Pancreas (tissue), 10 donors: ENCODE measurements at regions not wholly inside any gene's neighbourhood (a gene's known extent, or its start where the extent isn't known, plus 50 kb on each side); places are given as distances from the start of the nearest gene placed in this dataset.

Source experiments
- ATAC-seq, 4 donors: fragments of 200-7000 bp; cut with Tn5 transposase; one replicate each; pipeline versions ENCODE4 v1.8.0 to v1.9.1; 2020; ENCODE audit warnings: mild to moderate bottlenecking in 4 of 4, moderate library complexity in 4 of 4
- DNase-seq, 6 donors: peaks; one replicate each; pipeline ENCODE4 v3.0.0-alpha.2; 2020
- FAIRE-seq: peaks from 2 replicates; lab custom pipeline; 2012; peaks lifted over from hg19 to GRCh38; lab: Jason Lieb, UNC
- H3K27ac ChIP-seq, 4 donors: fragments of 200-600 bp; sonication (generic); 1 replicate in 3 of 4; 2 replicates in 1 of 4; pipeline versions ENCODE4 v1.5.0 to v1.8.0; 2020
- H3K27me3 ChIP-seq, 4 donors: fragments of 200-600 bp; one replicate each; pipeline ENCODE4 v1.8.0; 2021
- H3K36me3 ChIP-seq, 3 donors: fragments of 200-600 bp; sonication (generic) in 1 of 3; one replicate each; pipeline versions ENCODE4 v1.5.0 to v1.8.0; 2020 to 2021
- H3K4me1 ChIP-seq, 3 donors: fragments of 200-600 bp; one replicate each; pipeline ENCODE4 v1.8.0; 2021
- H3K4me3 ChIP-seq, 4 donors: fragments of 200-600 bp; sonication (generic) in 2 of 4; one replicate each; pipeline versions ENCODE4 v1.5.0 to v1.8.0; 2020 to 2021
- H3K9me3 ChIP-seq, 4 donors: fragments of 200-600 bp; one replicate each; pipeline ENCODE4 v1.8.0; 2021
- CTCF ChIP-seq, 4 donors: fragments of 200-600 bp; sonication (generic) in 3 of 4; IDR thresholded peaks; one replicate each; pipeline versions ENCODE4 v1.5.0 to v1.8.0; 2021; ENCODE audit warnings: antibody characterized with exemption in 4 of 4
- WGBS, 2 donors: extraction: QIAGEN DNeasy Blood & Tissue Kit; methylation state at CpG; one replicate each; pipeline ENCODE4 v1.1.7; 2013; 5-methylcytosine and 5-hydroxymethylcytosine counted together
- intact Hi-C, 3 donors: fragments of 100-400 bp; cut with DNase I; formaldehyde crosslinking; loops; one replicate each; pipeline versions ENCODE4 v1.11.1 to v1.14.2; 2022
- donor health status: healthy with polysubstance abuse.
- donor health status: DM: no; HTN: no; CAD: no; lungs with moderate emphysema.
- donor health status: DM: no; HTN: no; CAD: no.
- donor health status: control.
- donor health status: control.
- donor health status: Bipolar disorder and iron deficiency.
- donor health status: DM: yes; HTN: yes; CAD: no.
- donor health status: DM: no; HTN: no; CAD: no.
- donor health status: DM: no; HTN: no; CAD: no.
- donor health status: DM: yes; HTN: yes; CAD: no.

- no peak for TF ChIP-seq CTCF (IDR thresholded peaks at IDR 0.05)
- Histone ChIP-seq H3K27ac (no peak overlapping the region), H3K36me3 (no peaks in the 10 kb centered on the region), H3K27me3 (no peaks in the 10 kb centered on the region), H3K9me3 (no peaks in the 10 kb centered on the region), H3K4me3 (no peak overlapping the region), H3K4me1 (no peaks in the 10 kb centered on the region)
- intact Hi-C loops: no loop called here
- no peak for ATAC-seq
- DNase-seq: no peak
- 33 to 49% methylated on average over 4 of the region's 4 CpGs for WGBS, 2 donors
- no peak for FAIRE-seq
Measured at GRCh38 chr3:104549099-104549714, 817.5 kb upstream of the ALCAM start.

DNA sequence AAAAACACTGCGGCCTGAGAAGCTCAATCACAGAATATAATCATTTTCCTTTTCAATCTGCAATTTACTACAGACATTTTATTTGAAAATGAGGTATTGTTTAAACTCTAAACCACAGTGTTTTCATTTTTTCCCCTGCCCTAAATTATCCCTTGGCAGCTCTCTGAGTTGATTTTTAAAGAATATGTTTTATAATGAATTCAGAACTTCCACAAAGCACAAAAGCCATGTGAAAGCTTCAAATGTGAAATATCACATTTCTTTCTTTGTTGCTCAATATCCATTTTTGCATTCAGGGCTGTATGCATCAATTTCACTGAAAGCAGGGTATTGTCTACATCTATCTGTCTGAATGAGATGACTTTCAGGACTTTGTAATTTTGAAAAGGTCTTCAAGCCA, 813.6 kb upstream of the ALCAM start:
- Histone ChIP-seq H3K4me3 (no peak overlapping the region), H3K9me3 (no peaks in the 10 kb centered on the region), H3K36me3 (no peaks in the 10 kb centered on the region), H3K27ac (no peak overlapping the region), H3K4me1 (no peaks in the 10 kb centered on the region), H3K27me3 (no peaks in the 10 kb centered on the region)
- 65 to 74% methylated on average over 1 of the region's 1 CpG for WGBS, 2 donors
- TF ChIP-seq CTCF (IDR thresholded peaks at IDR 0.05): no peak
- DNase-seq: no peak
- ATAC-seq: no peak
- no peak for FAIRE-seq
- intact Hi-C loops: no loop called here

DNA sequence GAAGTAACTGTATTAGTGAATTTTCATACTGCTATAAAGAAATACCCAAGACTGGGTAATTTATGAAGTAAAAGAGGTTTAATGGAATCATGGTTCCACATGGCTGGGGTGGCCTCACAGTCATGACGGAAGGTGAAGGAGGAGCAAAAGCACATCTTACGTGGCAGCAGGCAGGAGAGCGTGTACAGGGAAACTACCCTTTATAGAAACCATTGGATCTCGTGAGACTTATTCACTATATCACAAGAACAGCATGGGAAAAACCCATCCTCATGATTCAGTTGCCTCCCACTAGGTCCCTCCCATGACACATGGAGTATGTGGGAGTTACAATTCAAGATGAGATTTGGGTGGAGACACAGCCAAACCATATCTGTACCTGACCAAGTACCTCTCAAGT, 812.3 kb upstream of the ALCAM start:
- Histone ChIP-seq H3K36me3 (no peaks in the 10 kb centered on the region), H3K4me1 (no peaks in the 10 kb centered on the region), H3K27ac (no peak overlapping the region), H3K4me3 (no peak overlapping the region), H3K9me3 (no peaks in the 10 kb centered on the region), H3K27me3 (no peaks in the 10 kb centered on the region)
- FAIRE-seq: no peak
- TF ChIP-seq CTCF (IDR thresholded peaks at IDR 0.05): no peak
- ATAC-seq: no peak
- intact Hi-C loops: no loop called here
- no peak for DNase-seq
- 85 to 96% methylated on average over 4 of the region's 4 CpGs for WGBS, 2 donors

DNA sequence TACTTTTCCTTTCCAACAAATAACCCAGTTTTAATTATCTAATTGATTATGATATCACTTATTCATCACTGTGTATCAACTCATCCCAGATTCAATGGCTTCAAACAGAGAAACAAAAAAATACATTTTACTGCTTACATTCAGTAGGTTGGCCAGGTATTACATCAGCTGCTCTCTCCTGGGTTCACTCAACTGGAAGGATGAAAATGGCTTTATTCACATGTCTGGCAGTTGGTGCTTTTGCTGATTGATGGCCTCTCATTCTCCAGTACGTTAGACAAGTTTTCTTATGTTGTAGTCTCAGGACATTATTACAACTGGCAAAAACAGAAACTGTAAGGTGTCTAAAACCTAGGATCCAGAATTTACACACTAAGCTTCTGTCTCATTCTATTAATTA, 811.0 kb upstream of the ALCAM start:
- WGBS, 2 donors: 37 to 41% methylated on average over 1 of the region's 1 CpG
- no peaks in the 10 kb centered on the region for H3K27me3 ChIP-seq
- intact Hi-C loops: no loop called here
- ATAC-seq (no peak), DNase-seq (no peak), FAIRE-seq (no peak)
- no peaks in the 10 kb centered on the region for H3K36me3 ChIP-seq
- no peak overlapping the region for H3K4me3 ChIP-seq
- TF ChIP-seq CTCF (IDR thresholded peaks at IDR 0.05): no peak
- H3K4me1 ChIP-seq: no peaks in the 10 kb centered on the region
- no peak overlapping the region for H3K27ac ChIP-seq
- H3K9me3 ChIP-seq: no peaks in the 10 kb centered on the region

GRCh38 chr3:104556372-104557078, 810.2 kb upstream of the ALCAM start:
- Histone ChIP-seq H3K4me1 (no peaks in the 10 kb centered on the region), H3K27me3 (no peaks in the 10 kb centered on the region), H3K36me3 (no peaks in the 10 kb centered on the region), H3K9me3 (no peaks in the 10 kb centered on the region), H3K27ac (no peak overlapping the region), H3K4me3 (no peak overlapping the region)
- 51 to 64% methylated on average over 4 of the region's 4 CpGs for whole genome bisulfite sequencing, 2 donors
- ATAC-seq (no peak), DNase-seq (no peak), FAIRE-seq (no peak)
- TF ChIP-seq CTCF (IDR thresholded peaks at IDR 0.05): no peak
- intact Hi-C loops: no loop called here
